ENCODE measurements at regions not wholly inside any gene's neighbourhood (a gene's known extent, or its start where the extent isn't known, plus 50 kb on each side); places are given as distances from the start of the nearest gene placed in this dataset.

DNA sequence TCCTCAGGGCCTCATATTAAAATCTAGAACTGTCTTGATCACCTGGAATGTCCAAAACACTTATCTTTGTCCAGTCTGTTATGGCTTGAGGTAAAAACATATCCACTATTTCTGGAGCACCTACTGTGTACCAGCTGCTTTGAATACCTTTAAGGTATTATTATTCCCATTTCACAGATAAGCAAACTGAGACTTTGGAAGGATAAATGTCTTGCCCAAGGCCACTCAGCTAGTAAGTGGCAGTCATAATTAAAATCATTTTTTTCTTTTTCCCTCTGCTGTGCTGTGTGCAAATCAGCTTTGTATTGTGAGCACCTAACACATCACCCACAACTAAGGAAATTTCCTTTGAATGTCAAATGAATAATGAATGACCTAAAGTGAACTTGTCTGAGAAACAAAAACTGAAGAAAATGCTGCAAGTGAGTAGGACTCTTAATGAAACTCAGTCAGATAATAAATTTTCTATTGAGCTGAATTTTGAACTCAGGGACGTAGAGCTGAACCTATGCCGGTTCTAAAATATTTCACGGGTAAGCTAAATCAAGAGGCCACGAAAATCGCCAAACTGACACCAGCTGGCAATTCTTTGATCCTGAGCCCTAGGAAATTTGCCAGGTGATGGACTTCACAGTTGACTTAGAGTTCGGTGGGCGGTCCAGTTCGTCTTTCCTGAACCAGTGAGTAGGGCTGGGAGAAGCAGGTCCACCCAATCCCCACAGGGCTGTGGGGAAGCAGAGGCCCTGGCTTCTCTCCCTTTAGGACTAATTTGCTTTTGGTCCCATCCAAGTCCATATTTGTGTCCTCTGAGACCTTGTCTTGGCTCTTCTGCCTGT lies 159.7 kb upstream of the PWP1 start:
- Histone ChIP-seq H3K36me3 (no peaks in the 10 kb centered on the region), H3K27ac (no peak overlapping the region), H3K4me1 (no peaks in the 10 kb centered on the region), H3K9me3 (no peaks in the 10 kb centered on the region), H3K4me3 (no peak overlapping the region), H3K27me3 (no peaks in the 10 kb centered on the region)
- DNase-seq (ENCODE audit: low spot score in 2 of 2): no peak
- TF ChIP-seq EP300 (IDR thresholded peaks at IDR 0.05) (no peak), CTCF (IDR thresholded peaks at IDR 0.05) (no peak), POLR2AphosphoS5 (IDR thresholded peaks at IDR 0.05) (no peak), POLR2A (IDR thresholded peaks at IDR 0.05) (no peak)
- 66% methylated on average over 8 of the region's 8 CpGs for WGBS

DNA sequence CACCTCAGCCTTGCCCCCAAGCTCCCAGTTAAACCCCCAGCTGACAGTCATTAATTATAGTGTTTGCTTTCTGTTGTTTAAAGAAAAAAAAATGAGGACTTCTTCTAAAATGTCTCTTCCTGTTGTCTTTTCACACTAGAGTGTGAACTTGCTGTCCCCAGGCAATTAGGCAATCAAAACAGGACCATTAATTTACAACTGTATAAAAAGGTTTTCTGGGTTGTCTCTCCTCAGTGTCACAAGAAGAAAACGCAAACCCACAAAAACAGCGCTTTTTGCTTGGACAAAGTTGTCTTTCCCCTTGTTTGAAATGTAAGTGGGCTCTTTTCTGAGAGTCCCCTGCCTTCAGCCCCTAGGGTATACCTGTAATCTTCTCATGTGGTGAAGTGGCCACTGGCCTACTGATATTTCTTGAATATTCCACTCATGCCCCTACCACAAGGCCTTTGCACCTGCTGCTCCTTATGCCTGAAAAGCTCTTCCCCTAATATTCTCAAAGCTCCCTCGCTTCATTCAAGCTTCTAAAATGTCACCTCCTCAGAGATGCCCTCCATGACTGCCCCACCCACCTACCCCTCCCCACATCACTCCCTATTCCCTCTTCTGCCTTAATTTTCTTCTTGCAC lies 158.9 kb upstream of the PWP1 start:
- TF ChIP-seq EP300 (IDR thresholded peaks at IDR 0.05) (no peak), POLR2AphosphoS5 (IDR thresholded peaks at IDR 0.05) (no peak), POLR2A (IDR thresholded peaks at IDR 0.05) (no peak), CTCF (IDR thresholded peaks at IDR 0.05) (no peak)
- H3K4me3 ChIP-seq: no peak overlapping the region
- no peaks in the 10 kb centered on the region for H3K27me3 ChIP-seq
- no peak for DNase-seq (ENCODE audit: low spot score in 2 of 2)
- 81% methylated on average over 3 of the region's 3 CpGs for WGBS
- H3K27ac ChIP-seq: no peak overlapping the region
- no peaks in the 10 kb centered on the region for H3K4me1 ChIP-seq
- no peaks in the 10 kb centered on the region for H3K36me3 ChIP-seq
- no peaks in the 10 kb centered on the region for H3K9me3 ChIP-seq

- H3K36me3 ChIP-seq: no peaks in the 10 kb centered on the region
- 89% methylated on average over 7 of the region's 7 CpGs for WGBS
- no peak for DNase-seq (ENCODE audit: low spot score in 2 of 2)
These were observed 156.8 kb upstream of the PWP1 start for GRCh38 chr12:107528731-107529365.

GRCh38 chr12:107529991-107530390 lies 155.6 kb upstream of the PWP1 start:
- no peaks in the 10 kb centered on the region for H3K36me3 ChIP-seq
- H3K9me3 ChIP-seq: no peaks in the 10 kb centered on the region
- TF ChIP-seq POLR2AphosphoS5 (IDR thresholded peaks at IDR 0.05): no peak
- no peak for TF ChIP-seq CTCF (IDR thresholded peaks at IDR 0.05)
- no peak for TF ChIP-seq POLR2A (IDR thresholded peaks at IDR 0.05)
- TF ChIP-seq EP300 (IDR thresholded peaks at IDR 0.05): no peak
- H3K27me3 ChIP-seq: no peaks in the 10 kb centered on the region
- H3K4me1 ChIP-seq: no peaks in the 10 kb centered on the region
- WGBS: 97% methylated on average over 3 of the region's 3 CpGs
- no peak overlapping the region for H3K4me3 ChIP-seq
- H3K27ac ChIP-seq: no peak overlapping the region
- DNase-seq (ENCODE audit: low spot score in 2 of 2): no peak

More at GRCh38 chr12:107528731-107529365, 156.8 kb upstream of the PWP1 start:
- TF ChIP-seq POLR2AphosphoS5 (IDR thresholded peaks at IDR 0.05) (no peak), EP300 (IDR thresholded peaks at IDR 0.05) (no peak), CTCF (IDR thresholded peaks at IDR 0.05) (no peak), POLR2A (IDR thresholded peaks at IDR 0.05) (no peak)
- Histone ChIP-seq H3K27me3 (no peaks in the 10 kb centered on the region), H3K4me3 (no peak overlapping the region), H3K27ac (no peak overlapping the region), H3K4me1 (no peaks in the 10 kb centered on the region), H3K9me3 (no peaks in the 10 kb centered on the region)

GRCh38 chr12:107530701-107531100 lies 154.9 kb upstream of the PWP1 start:
- Histone ChIP-seq H3K4me1 (no peaks in the 10 kb centered on the region), H3K4me3 (no peak overlapping the region), H3K27me3 (no peaks in the 10 kb centered on the region), H3K9me3 (no peaks in the 10 kb centered on the region), H3K36me3 (no peaks in the 10 kb centered on the region), H3K27ac (no peak overlapping the region)
- no peak for DNase-seq (ENCODE audit: low spot score in 2 of 2)
- no peak for TF ChIP-seq POLR2A (IDR thresholded peaks at IDR 0.05)
- TF ChIP-seq POLR2AphosphoS5 (IDR thresholded peaks at IDR 0.05): no peak
- no peak for TF ChIP-seq CTCF (IDR thresholded peaks at IDR 0.05)
- 69% methylated on average over 2 of the region's 2 CpGs for WGBS
